NCI-H510A treated with DMSO at 0.1 percent for 48 hours (cell line): ENCODE measurements at regions not wholly inside any gene's neighbourhood (a gene's known extent, or its start where the extent isn't known, plus 50 kb on each side); places are given as distances from the start of the nearest gene placed in this dataset.
A peak's percentile ranks its signal among the peaks of the same experiment; 100 is the strongest.
"Not testable (repeated sequence)": the region's sequence is repeated elsewhere in the genome, so short reads cannot be mapped to it uniquely, and the experiment has no call there.

Source experiments
- DNase-seq: peaks from one replicate; lab custom pipeline; 2025; lab: John Stamatoyannopoulos, UW

GRCh38 chr13:84192125-84192524 is 309.9 kb upstream of the SLITRK1 start:
- DNase-seq: no peak

- no peak for DNase-seq
These were observed 308.9 kb upstream of the SLITRK1 start for GRCh38 chr13:84191139-84191538.

- DNase-seq: no peak
These were observed 305.4 kb upstream of the SLITRK1 start for GRCh38 chr13:84187626-84188025.

GRCh38 chr13:84139561-84140158 is 257.4 kb upstream of the SLITRK1 start:
- no peak for DNase-seq

GRCh38 chr13:84137292-84137691 is 255.0 kb upstream of the SLITRK1 start:
- DNase-seq: no peak

- no peak for DNase-seq
These were observed 254.3 kb upstream of the SLITRK1 start for GRCh38 chr13:84136582-84136981.

- no peak for DNase-seq
These were observed 250.2 kb upstream of the SLITRK1 start for GRCh38 chr13:84132491-84132890.

GRCh38 chr13:84131249-84131648 is 249.0 kb upstream of the SLITRK1 start:
- DNase-seq: no peak

DNA sequence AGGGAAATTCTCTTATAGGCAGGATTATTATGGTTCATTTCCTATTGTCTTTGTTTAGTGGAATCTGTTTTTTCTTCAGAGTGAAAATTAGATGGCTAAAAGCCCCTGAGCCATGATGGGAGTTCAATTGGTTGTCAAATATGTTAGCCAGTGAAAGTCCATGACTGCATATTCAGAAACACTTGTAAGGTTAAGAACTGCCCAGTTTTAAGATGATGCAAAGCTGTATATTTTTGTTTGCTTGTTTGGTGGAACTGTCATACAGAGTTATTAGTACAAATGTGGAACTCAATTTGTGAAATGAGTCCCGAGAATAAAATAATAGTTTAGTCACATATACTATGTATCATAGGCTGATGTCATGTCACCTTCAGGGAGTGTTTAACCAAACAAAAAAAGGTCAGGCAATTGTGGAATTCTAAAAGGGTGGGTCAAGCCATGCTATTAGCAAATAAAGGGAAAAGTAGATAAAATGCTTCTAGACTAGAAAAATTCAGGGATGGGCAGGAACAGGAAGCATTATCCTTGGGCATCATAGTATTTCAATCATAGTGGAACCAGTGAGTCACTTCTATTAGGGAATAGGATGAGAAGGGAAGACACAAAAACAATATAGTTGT is 248.3 kb upstream of the SLITRK1 start:
- DNase-seq: no peak

DNA sequence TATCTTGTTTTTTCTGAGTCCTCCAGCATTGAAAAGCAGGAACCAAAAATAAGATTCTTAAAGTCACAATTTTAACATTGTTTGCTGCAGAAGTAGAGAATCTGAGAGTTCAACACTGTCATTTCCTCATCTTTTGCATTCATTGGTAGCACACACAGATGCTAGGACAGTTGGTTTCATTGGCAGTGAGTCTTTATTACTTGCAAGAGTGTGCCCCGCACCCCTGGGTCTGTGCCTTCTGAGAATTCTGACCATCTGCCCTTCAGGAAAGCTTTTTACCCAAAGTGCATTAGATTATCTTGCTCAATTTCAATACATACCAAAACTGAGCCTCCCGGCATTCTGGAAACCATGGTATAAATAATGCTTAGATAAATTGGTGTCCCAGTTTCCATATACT is 247.7 kb upstream of the SLITRK1 start:
- no peak for DNase-seq

DNA sequence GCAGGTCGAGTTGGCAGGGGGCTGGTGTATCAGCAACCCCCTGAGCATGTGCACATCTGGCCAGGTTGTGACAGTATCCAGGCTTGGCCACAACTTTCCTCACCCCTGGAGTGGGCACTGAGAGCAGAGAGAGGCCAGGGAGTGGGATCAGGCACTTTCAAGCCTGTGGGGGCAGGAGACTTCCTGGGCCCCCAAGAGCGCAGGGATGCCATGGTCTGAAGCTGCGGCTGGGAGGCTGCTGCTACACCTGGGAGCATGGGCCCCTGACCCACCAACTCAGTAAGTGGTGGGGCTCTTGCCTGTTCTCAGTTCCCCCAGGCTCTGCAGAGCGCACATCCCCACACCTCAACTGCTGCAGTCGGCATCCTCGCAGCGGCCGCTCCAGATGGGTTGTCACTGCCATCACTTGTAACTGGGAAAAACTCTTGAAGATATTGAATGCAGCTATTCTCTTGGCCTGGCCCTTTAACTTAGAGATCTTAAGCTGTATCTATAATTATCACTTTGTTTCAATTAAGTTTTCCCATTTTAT is 245.4 kb upstream of the SLITRK1 start:
- DNase-seq: no peak

- DNase-seq: peak; percentile 91
These were observed 244.4 kb upstream of the SLITRK1 start for GRCh38 chr13:84126671-84127171.

DNA sequence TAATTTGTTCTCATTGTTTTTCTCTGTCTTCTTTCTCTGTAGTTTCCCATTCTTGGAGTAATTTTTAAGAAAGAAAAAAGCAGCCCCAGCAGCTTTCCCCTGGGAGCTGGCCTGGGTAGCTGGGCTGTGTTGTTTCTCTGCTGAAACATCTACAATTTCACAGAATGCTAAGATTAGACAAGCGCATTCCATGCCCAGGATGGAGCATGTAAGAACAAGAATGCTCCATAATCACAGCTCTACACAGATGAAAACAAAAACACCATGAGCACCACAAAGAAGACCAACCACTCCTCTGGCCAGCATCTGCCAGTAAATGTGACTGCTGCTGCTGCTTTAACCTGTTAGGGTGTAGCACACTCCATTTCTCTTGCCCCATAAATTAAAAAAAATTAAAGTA is 239.2 kb upstream of the SLITRK1 start:
- no peak for DNase-seq

DNA sequence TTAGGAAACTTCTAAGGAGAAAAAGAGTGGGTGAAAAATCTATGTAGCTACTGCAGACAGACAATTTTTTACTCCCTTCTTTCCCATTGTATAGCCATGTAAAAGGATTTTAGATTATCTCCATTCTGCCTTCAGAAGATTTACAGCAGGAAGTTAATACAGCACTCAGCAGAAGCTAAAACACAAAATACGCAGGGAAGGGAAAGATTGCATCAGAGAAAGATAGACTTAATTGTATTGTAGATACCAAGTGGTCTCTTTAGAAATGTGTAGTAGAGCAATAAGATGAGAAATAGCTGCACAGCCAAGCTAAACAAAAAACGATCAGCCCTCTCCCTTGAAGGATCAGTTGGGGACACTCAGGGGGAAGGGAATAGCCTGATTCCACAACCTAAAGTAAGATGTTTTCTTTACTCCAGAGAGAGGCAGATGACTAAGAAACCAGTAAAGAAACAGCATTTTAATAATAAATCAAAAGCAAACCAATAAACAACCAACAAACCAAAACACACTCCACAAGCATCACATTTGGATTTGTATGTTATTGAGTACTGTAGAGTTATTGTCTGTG is 236.7 kb upstream of the SLITRK1 start:
- no peak for DNase-seq

DNA sequence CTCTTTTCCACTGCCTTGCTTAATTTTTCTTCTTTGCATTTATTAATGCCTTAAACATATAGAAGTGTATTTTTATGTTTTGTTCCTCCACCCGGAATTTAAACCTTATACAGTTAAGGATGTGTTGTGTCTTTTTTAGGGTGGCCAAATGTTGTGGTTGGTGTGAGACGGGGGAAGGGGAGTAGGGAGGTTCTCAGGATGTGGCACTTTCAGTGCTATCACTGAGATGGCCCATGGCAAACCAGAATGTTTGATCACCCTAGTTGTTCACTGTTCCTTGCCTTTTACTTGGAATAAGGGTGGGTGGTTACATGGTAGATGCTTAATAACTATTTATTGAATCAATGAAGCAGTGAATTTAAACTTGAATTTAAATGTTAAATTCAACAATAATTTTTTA is 216.0 kb upstream of the SLITRK1 start:
- DNase-seq: no peak

DNA sequence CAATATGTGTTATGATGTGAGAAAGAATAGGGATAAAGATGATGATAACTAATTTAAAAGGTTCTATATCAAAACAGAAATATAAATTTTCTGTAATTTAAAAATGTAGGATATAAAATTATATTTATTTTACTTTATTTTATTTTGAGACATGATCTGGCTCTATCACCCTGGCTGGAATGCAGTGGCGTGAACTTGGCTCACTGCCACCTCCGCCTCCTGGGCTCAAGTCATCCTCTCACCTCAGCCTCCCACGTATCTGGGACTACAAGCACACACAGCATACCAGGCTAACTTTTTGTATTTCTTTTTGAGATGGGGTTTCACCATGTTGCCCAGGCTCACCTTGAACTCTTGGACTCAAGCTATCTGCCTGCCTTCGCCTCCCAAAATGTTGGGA is 214.9 kb upstream of the SLITRK1 start:
- DNase-seq: no peak

DNA sequence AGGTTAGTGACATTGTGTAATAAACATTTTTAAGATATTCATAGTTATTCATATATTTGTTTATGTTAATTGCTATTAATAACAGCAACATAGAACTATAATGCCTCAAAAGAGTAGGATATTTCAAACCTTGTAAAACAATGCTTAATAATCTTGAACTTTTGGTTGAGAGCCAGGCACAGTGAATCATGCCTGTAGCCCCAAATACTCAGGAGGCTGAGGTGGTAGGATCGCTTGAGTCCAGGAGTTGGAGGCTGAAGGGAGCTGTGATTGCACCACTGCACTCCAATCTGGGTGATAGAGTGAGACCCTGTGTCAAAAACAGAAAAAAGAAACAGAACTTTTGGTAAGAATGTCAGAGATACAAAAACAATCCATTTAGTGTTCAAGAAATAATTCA is 213.9 kb upstream of the SLITRK1 start:
- no peak for DNase-seq

DNA sequence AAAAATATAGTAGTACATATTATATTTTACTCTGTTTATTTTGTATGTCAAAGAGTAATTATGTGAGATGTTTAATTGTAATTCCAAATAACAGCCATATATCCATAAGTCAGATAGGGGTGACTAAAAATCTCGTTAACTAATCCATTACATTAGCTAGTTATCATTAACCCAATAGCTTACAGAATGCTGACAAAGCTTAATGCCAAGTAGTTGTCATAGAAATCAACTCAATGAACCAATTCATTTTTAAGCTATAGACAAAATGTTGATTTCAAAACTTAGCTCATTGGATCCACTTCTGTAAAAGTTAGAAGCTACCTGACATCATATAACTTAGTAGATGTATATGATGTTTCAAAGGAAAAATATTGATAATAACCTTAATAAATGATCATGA is 206.7 kb upstream of the SLITRK1 start:
- no peak for DNase-seq

GRCh38 chr13:84086847-84087162 is 204.5 kb upstream of the SLITRK1 start:
- DNase-seq: no peak

GRCh38 chr13:84086098-84086846 is 204.0 kb upstream of the SLITRK1 start:
- not testable (repeated sequence) for DNase-seq

DNA sequence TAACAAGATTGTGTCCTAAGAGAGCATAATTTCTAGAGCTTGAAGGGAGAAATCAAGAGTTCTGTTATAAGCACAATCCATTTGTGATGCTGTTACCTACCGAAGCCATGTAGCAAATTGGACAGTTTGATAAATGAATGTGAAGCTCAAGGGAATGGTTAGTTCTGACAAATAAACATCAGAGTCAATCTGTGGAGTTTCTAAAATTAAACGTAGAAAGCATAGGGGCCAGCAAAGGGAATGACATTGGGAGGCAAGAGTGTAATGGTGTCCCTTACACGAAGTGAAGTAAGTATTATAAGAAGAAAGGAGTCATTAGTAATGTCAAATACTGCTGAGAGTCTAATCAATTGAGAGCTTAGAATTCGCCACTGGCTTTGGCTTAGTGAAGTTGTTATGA is 200.2 kb upstream of the SLITRK1 start:
- no peak for DNase-seq

DNA sequence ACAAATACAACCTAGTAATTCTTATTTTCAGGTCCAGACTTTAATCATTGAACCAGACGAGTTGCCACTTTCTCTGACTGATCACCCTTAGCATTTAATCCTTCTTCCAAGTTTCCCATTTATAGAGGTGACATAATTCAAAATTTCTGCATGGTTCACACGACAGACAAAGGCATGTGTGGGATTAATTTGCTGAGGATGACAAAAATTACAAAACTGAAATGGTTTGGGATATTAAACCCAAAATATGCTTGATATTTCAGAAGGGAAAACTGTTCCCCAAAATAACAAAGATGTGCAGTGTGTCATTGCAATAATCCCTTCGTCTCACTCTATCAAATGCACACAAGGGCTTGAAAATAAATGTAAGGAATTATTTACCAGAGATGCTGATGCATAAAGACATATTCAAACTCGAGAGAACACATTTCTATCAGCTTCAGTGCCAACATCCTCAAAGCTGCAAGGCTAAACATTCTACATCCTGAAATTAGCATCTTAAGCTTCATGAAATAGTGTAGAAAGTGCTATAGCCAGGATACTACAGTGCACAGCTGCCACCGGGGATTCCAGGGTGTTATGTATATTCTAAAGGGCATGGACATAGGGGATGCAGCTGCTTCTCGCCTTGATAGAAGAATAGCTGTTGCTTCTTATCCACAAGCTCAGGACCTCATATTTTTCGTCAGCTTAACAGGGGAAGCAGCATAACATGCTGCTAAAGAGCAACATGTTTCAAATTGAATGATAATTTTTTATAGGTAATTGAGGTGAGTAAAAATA is 198.7 kb upstream of the SLITRK1 start:
- no peak for DNase-seq
